KMS-11 (cell line): ENCODE measurements at regions not wholly inside any gene's neighbourhood (a gene's known extent, or its start where the extent isn't known, plus 50 kb on each side); places are given as distances from the start of the nearest gene placed in this dataset.

Experiments
- H2AFZ ChIP-seq: fragments of 200-600 bp; sonication (generic); 2 replicates; pipeline ENCODE4 v1.6.1; 2016; ENCODE audit warnings: antibody characterized with exemption, mixed run types, low read depth
- H3K27ac ChIP-seq: fragments of 200-600 bp; sonication (generic); 2 replicates; pipeline ENCODE4 v1.6.1; 2016; ENCODE audit warnings: mild to moderate bottlenecking, mixed run types
- H3K27me3 ChIP-seq: fragments of 200-600 bp; sonication (generic); 2 replicates; pipeline ENCODE4 v1.6.1; 2017; ENCODE audit warnings: mild to moderate bottlenecking, low read depth, mixed run types, moderate library complexity; ENCODE audit not compliant: insufficient read depth
- H3K36me3 ChIP-seq: fragments of 200-600 bp; sonication (generic); 2 replicates; pipeline ENCODE4 v1.6.1; 2017; ENCODE audit warnings: mild to moderate bottlenecking, mixed run types; ENCODE audit not compliant: insufficient read depth
- H3K4me1 ChIP-seq: fragments of 200-600 bp; sonication (generic); 2 replicates; pipeline ENCODE4 v1.6.1; 2016; ENCODE audit warnings: mild to moderate bottlenecking, low read depth, mixed run types; ENCODE audit not compliant: poor library complexity, severe bottlenecking
- H3K4me2 ChIP-seq: fragments of 200-600 bp; sonication (generic); 2 replicates; pipeline ENCODE4 v1.7.0; 2016; ENCODE audit warnings: mild to moderate bottlenecking, mixed run types
- H3K4me3 ChIP-seq: fragments of 200-600 bp; sonication (generic); IDR thresholded peaks from 2 replicates; pipeline ENCODE4 v1.6.1; 2017; ENCODE audit warnings: low read depth, low read length, mixed read lengths; ENCODE audit not compliant: insufficient read depth
- H3K79me2 ChIP-seq: fragments of 200-600 bp; sonication (generic); 2 replicates; pipeline ENCODE4 v1.6.1; 2016; ENCODE audit warnings: low read depth, mixed run types; ENCODE audit not compliant: insufficient read depth
- H3K9ac ChIP-seq: fragments of 200-600 bp; sonication (generic); 2 replicates; pipeline ENCODE4 v1.6.1; 2016; ENCODE audit warnings: mild to moderate bottlenecking, mixed run types
- H4K20me1 ChIP-seq: fragments of 200-600 bp; sonication (generic); 2 replicates; pipeline ENCODE4 v1.6.1; 2016; ENCODE audit warnings: mild to moderate bottlenecking, mixed run types; ENCODE audit not compliant: insufficient read depth
- CTCF ChIP-seq: fragments of 200-600 bp; sonication (generic); conservative IDR thresholded peaks from 2 replicates; pipeline ENCODE4 v1.6.1; 2017; ENCODE audit warnings: low read depth, mild to moderate bottlenecking, antibody characterized with exemption, low read length, moderate library complexity, mixed read lengths

GRCh38 chr9:84151640-84152039 is 171.0 kb downstream of the RMI1 start:
- H2AFZ ChIP-seq = no peak overlapping the region
- H3K4me2 ChIP-seq = no peak overlapping the region
- H4K20me1 ChIP-seq = no peaks in the 10 kb centered on the region
- no peak overlapping the region for H3K27ac ChIP-seq
- no peak overlapping the region for H3K9ac ChIP-seq
- H3K36me3 ChIP-seq = no peaks in the 10 kb centered on the region
- no peaks in the 10 kb centered on the region for H3K27me3 ChIP-seq
- H3K79me2 ChIP-seq = no peaks in the 10 kb centered on the region
- no peak overlapping the region for H3K4me3 ChIP-seq
- no peak for TF ChIP-seq CTCF
- H3K4me1 ChIP-seq = no peaks in the 10 kb centered on the region

- no peaks in the 10 kb centered on the region for H3K79me2 ChIP-seq
- H3K4me2 ChIP-seq = no peak overlapping the region
- TF ChIP-seq CTCF = no peak
- H3K27me3 ChIP-seq = no peaks in the 10 kb centered on the region
- H3K36me3 ChIP-seq = no peaks in the 10 kb centered on the region
- no peak overlapping the region for H3K27ac ChIP-seq
- H3K4me3 ChIP-seq = no peak overlapping the region
- H3K9ac ChIP-seq = no peak overlapping the region
- no peaks in the 10 kb centered on the region for H4K20me1 ChIP-seq
- H3K4me1 ChIP-seq = no peaks in the 10 kb centered on the region
- H2AFZ ChIP-seq = no peak overlapping the region
These were observed 171.6 kb downstream of the RMI1 start for GRCh38 chr9:84152204-84152603.

GRCh38 chr9:84153885-84154284 is 173.3 kb downstream of the RMI1 start:
- no peak overlapping the region for H3K27ac ChIP-seq
- no peak for TF ChIP-seq CTCF
- H3K4me3 ChIP-seq = no peak overlapping the region
- H2AFZ ChIP-seq = no peak overlapping the region
- H3K79me2 ChIP-seq = no peaks in the 10 kb centered on the region
- H3K36me3 ChIP-seq = no peaks in the 10 kb centered on the region
- no peak overlapping the region for H3K4me2 ChIP-seq
- H3K4me1 ChIP-seq = no peaks in the 10 kb centered on the region
- no peaks in the 10 kb centered on the region for H4K20me1 ChIP-seq
- no peaks in the 10 kb centered on the region for H3K27me3 ChIP-seq
- no peak overlapping the region for H3K9ac ChIP-seq

DNA sequence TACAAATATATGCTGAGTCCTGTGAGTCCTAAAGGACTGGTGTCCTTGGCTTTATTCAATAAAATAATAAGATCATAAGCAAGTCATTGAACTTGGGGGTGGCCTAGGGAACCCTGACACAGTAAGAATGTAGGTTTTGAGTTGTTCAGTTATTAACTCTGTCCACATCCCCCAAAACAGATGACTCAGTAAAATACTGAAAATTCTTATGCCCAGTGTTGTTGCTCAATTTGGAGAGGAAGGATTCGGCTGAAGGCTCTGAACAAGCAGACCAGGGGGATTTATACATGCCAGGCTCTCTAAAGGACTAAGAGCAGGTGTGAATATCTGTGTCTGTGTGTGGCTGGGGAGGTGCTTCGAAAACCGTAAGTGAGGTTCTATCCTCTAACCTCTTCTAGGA is 173.7 kb downstream of the RMI1 start:
- no peaks in the 10 kb centered on the region for H3K27me3 ChIP-seq
- no peak overlapping the region for H3K27ac ChIP-seq
- H3K4me2 ChIP-seq = no peak overlapping the region
- no peaks in the 10 kb centered on the region for H4K20me1 ChIP-seq
- no peaks in the 10 kb centered on the region for H3K79me2 ChIP-seq
- no peak overlapping the region for H3K9ac ChIP-seq
- TF ChIP-seq CTCF = no peak
- no peaks in the 10 kb centered on the region for H3K36me3 ChIP-seq
- no peak overlapping the region for H2AFZ ChIP-seq
- H3K4me1 ChIP-seq = no peaks in the 10 kb centered on the region
- no peak overlapping the region for H3K4me3 ChIP-seq
